ENCODE measurements at regions not wholly inside any gene's neighbourhood (a gene's known extent, or its start where the extent isn't known, plus 50 kb on each side); places are given as distances from the start of the nearest gene placed in this dataset.

DNA sequence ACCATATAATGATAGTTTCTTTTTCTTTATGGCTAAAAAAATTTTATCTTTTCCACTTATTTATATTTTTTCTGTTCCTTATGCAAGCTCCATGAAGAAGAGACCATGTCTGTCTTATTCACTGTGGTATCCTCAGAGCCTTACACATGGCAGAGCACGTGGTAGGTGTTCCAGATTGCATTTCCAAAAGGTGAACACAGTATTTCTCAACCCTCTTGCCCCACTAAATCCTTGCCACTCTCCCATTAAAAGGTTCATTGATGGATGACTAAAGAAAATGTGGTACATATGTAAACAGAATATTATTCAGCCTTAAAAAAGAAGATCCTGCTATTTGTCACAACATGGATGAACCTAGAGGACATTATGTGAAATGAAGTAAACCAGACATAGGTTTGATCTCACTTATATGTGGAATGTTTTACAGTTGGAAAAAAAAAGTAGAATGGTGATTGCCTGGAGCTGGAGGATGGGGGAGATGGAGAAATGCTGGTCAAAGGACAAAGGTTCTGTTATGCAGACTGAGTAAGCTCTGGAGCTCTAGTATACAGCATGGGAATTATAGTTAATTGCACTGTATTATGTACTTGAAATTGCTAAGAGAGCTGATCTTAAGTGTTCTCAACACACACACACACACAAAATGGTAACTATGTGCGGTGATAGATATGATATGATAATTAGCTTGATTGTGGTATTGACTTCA, 266.7 kb downstream of the CNTN3 start:
- TF ChIP-seq, protein P1, sequence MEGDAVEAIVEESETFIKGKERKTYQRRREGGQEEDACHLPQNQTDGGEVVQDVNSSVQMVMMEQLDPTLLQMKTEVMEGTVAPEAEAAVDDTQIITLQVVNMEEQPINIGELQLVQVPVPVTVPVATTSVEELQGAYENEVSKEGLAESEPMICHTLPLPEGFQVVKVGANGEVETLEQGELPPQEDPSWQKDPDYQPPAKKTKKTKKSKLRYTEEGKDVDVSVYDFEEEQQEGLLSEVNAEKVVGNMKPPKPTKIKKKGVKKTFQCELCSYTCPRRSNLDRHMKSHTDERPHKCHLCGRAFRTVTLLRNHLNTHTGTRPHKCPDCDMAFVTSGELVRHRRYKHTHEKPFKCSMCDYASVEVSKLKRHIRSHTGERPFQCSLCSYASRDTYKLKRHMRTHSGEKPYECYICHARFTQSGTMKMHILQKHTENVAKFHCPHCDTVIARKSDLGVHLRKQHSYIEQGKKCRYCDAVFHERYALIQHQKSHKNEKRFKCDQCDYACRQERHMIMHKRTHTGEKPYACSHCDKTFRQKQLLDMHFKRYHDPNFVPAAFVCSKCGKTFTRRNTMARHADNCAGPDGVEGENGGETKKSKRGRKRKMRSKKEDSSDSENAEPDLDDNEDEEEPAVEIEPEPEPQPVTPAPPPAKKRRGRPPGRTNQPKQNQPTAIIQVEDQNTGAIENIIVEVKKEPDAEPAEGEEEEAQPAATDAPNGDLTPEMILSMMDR (IDR thresholded peaks at IDR 0.05), result no peak
- H3K9ac ChIP-seq (ENCODE audit: low read depth in 2 of 2, low read length in 2 of 2), result no peak overlapping the region
- intact Hi-C loops (cut with DNase I), result no loop called here
- H3K4me1 ChIP-seq, result no peaks in the 10 kb centered on the region
- no peak for DNase-seq
- no peak overlapping the region for H3K27ac ChIP-seq
- no peaks in the 10 kb centered on the region for H3K9me3 ChIP-seq
- H3K27me3 ChIP-seq, result no peaks in the 10 kb centered on the region
- no peaks in the 10 kb centered on the region for H3K36me3 ChIP-seq
- H3K4me3 ChIP-seq, result no peak overlapping the region

DNA sequence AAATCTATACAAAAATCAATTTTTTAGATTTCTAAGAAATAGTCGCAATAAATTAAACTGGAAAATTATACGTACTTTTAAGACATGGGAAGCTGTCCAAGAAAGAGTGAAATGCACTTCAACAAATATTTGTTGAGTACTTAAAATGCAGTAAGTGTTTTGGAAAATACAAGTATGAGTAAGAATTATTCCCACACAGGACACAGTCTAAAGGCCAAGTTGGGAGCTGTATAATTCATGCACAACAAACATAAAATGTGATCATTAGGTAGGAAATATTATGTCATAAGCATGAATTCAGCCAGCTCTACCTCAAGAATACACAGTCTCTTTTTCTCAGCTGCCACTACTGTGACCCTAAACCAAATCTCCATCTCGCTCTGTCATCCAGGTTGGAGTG, 267.6 kb downstream of the CNTN3 start:
- no peak overlapping the region for H3K9ac ChIP-seq (ENCODE audit: low read depth in 2 of 2, low read length in 2 of 2)
- TF ChIP-seq, protein P1 (IDR thresholded peaks at IDR 0.05), result no peak
- no peaks in the 10 kb centered on the region for H3K27me3 ChIP-seq
- intact Hi-C loops (cut with DNase I), result no loop called here
- H3K4me3 ChIP-seq, result no peak overlapping the region
- H3K36me3 ChIP-seq, result no peaks in the 10 kb centered on the region
- H3K27ac ChIP-seq, result no peak overlapping the region
- H3K4me1 ChIP-seq, result no peaks in the 10 kb centered on the region
- no peaks in the 10 kb centered on the region for H3K9me3 ChIP-seq
- DNase-seq, result no peak

DNA sequence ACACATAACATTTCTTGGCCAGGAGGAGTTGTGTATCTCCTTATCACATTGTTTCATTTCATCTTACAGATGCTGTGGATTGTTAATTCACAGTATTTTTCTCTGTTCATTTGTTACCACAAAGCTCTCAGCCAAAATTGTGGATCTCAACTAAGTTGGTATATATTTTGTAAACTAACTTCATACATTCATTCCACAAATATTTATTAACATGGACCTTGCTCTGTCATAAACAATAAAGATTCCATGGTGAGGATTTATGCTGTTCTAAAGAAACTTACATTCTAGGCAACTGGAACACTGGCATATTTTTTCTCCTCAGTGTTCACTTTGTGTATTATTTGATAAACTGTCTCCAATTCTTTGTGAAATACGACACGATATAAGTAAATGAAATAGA, 268.8 kb downstream of the CNTN3 start:
- Histone ChIP-seq H3K27me3 (no peaks in the 10 kb centered on the region), H3K36me3 (no peaks in the 10 kb centered on the region), H3K4me1 (no peaks in the 10 kb centered on the region), H3K9me3 (no peaks in the 10 kb centered on the region), H3K4me3 (no peak overlapping the region), H3K9ac (ENCODE audit: low read depth in 2 of 2, low read length in 2 of 2) (no peak overlapping the region), H3K27ac (no peak overlapping the region)
- TF ChIP-seq, protein P1 (IDR thresholded peaks at IDR 0.05), result no peak
- intact Hi-C loops (cut with DNase I), result no loop called here
- DNase-seq, result no peak

DNA sequence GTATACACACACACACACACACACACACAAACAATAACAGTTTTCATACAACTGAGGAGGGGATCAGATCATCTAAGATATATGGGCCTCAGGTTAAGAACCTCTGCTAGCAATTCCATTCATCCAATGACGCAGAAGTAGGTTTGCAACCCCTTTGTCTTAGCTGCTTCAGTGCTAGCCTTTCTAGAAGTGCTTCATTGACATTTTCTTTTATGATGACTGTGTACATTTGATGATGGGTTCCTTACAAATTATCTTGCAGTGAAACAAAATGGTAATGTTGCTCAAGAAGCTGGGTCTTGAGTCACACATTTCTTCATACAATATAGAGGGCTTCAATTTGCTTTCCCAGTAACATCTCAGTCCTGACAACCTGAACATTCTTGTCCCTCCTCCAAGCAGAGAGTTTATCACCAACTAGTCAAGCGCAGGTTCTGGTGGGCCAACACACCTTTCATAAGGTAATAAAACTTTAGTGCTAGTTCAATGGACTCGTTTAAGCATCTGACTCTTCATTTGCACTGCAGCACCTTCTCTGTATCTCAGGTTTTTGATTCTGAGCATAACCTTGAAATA, 269.5 kb downstream of the CNTN3 start:
- no peak for DNase-seq
- Histone ChIP-seq H3K27me3 (no peaks in the 10 kb centered on the region), H3K9me3 (no peaks in the 10 kb centered on the region), H3K4me1 (no peaks in the 10 kb centered on the region), H3K9ac (ENCODE audit: low read depth in 2 of 2, low read length in 2 of 2) (no peak overlapping the region), H3K36me3 (no peaks in the 10 kb centered on the region), H3K27ac (no peak overlapping the region), H3K4me3 (no peak overlapping the region)
- intact Hi-C loops (cut with DNase I), result no loop called here
- TF ChIP-seq, protein P1 (IDR thresholded peaks at IDR 0.05), result no peak

DNA sequence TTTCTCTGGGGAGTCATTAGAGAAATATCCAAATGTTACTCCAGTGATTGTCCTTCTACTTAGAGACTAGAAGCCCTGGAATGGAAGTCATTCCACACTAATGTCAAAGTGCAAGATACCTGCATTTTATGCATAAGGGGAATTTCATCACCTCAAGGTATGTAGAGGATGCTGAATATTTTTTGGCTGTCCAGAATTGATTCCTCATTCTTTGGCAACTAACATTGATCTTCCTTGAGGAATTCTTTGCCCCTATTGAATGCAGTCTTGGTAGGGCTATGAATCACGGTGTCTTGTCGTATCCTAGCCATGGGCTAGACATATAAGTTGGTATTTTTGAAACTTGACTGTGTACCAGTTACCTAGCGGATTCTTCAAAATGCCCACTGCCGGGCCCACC, 271.1 kb downstream of the CNTN3 start:
- H3K4me1 ChIP-seq, result no peaks in the 10 kb centered on the region
- TF ChIP-seq, protein P1 (IDR thresholded peaks at IDR 0.05), result no peak
- DNase-seq, result no peak
- H3K36me3 ChIP-seq, result no peaks in the 10 kb centered on the region
- no peak overlapping the region for H3K4me3 ChIP-seq
- no peak overlapping the region for H3K27ac ChIP-seq
- intact Hi-C loops (cut with DNase I), result no loop called here
- H3K9me3 ChIP-seq, result no peaks in the 10 kb centered on the region
- no peaks in the 10 kb centered on the region for H3K27me3 ChIP-seq
- no peak overlapping the region for H3K9ac ChIP-seq (ENCODE audit: low read depth in 2 of 2, low read length in 2 of 2)
